Adrenal gland (tissue), 9 donors: ENCODE measurements at regions not wholly inside any gene's neighbourhood (a gene's known extent, or its start where the extent isn't known, plus 50 kb on each side); places are given as distances from the start of the nearest gene placed in this dataset.

ENCODE experiments used
- DNase-seq, 7 donors: peaks; one replicate each; pipeline ENCODE4 v3.0.0-alpha.2; 2019 to 2020
- H3K27ac ChIP-seq, 5 donors: fragments of 200-600 bp; sonication (generic) in 4 of 5; 1 replicate in 3 of 5; 2 replicates in 2 of 5; pipeline versions ENCODE4 v1.5.1 to v1.8.0; 2016 to 2020; ENCODE audit warnings: mild to moderate bottlenecking in 1 of 5
- H3K27me3 ChIP-seq: fragments of 200-600 bp; 2 replicates; pipeline ENCODE4 v1.8.0; 2021
- H3K36me3 ChIP-seq, 2 donors: fragments of 200-600 bp; replicated peaks in 1 of 2; 1 replicate in 1 of 2; 2 replicates in 1 of 2; pipeline versions ENCODE4 v1.5.1 to v1.8.0; 2018 to 2022
- H3K4me1 ChIP-seq, 2 donors: fragments of 200-600 bp; replicated peaks in 1 of 2; 1 replicate in 1 of 2; 2 replicates in 1 of 2; pipeline versions ENCODE4 v1.5.1 to v1.8.0; 2018 to 2021
- H3K4me3 ChIP-seq, 4 donors: fragments of 200-600 bp; sonication (generic) in 3 of 4; one replicate each; pipeline ENCODE4 v1.5.1; 2016 to 2018
- H3K9me3 ChIP-seq, 3 donors: fragments of 200-600 bp; sonication (generic) in 1 of 3; replicated peaks in 1 of 3; 1 replicate in 2 of 3; 2 replicates in 1 of 3; pipeline versions ENCODE4 v1.5.1 to v1.8.0; 2016 to 2021
- CTCF ChIP-seq, 6 experiments: fragments of 450-650 bp in 4 of 6; fragments of 200-600 bp in 2 of 6; sonication (generic) in 1 of 6; IDR thresholded peaks; 1 replicate in 5 of 6; 2 replicates in 1 of 6; pipeline versions ENCODE4 v1.5.1 to v1.8.0; 2016 to 2021; ENCODE audit warnings: antibody characterized with exemption in 6 of 6, mild to moderate bottlenecking in 2 of 6, moderate library complexity in 1 of 6
- POLR2A ChIP-seq, 2 donors: fragments of 450-650 bp; IDR thresholded peaks; one replicate each; pipeline ENCODE4 v1.6.1; 2017; ENCODE audit warnings: antibody characterized with exemption in 2 of 2, mild to moderate bottlenecking in 2 of 2, moderate library complexity in 1 of 2
- WGBS, 4 donors: extraction: QIAGEN DNeasy Blood & Tissue Kit in 2 of 4; methylation state at CpG; one replicate each; pipeline versions ENCODE4 v1.1.5 to v1.1.7; 2013 to 2017; 5-methylcytosine and 5-hydroxymethylcytosine counted together
- intact Hi-C, 2 donors: fragments of 100-400 bp; cut with DNase I; formaldehyde crosslinking; loops; one replicate each; pipeline versions ENCODE4 v1.14.1 to v1.15.0; 2022 to 2023
- donor health status: healthy with polysubstance abuse.
- donor health status: Bipolar disorder and iron deficiency.
- donor health status: DM: yes; HTN: yes; CAD: no.
- donor health status: DM: no; HTN: no; CAD: no.
- donor health status: DM: no; HTN: no; CAD: no.

GRCh38 chr1:230591678-230592077 lies 50.6 kb upstream of the COG2 start:
- no peak for TF ChIP-seq POLR2A (IDR thresholded peaks at IDR 0.05)
- TF ChIP-seq CTCF (IDR thresholded peaks at IDR 0.05): no peak
- H3K36me3 ChIP-seq: no peaks in the 10 kb centered on the region
- WGBS, 4 donors: 58 to 84% (median 70%) methylated on average over 4 of the region's 4 CpGs
- no peak overlapping the region for H3K27ac ChIP-seq
- H3K27me3 ChIP-seq: no peaks in the 10 kb centered on the region
- intact Hi-C loops: no loop called here
- DNase-seq: no peak
- no peaks in the 10 kb centered on the region for H3K9me3 ChIP-seq
- no peak overlapping the region for H3K4me3 ChIP-seq
- peaks cover 0 to 9% of the 10 kb centered on the region in 2 donors for H3K4me1 ChIP-seq

GRCh38 chr1:230589951-230590350 lies 52.3 kb upstream of the COG2 start:
- peaks cover 0 to 9% of the 10 kb centered on the region in 2 donors for H3K4me1 ChIP-seq
- H3K4me3 ChIP-seq: no peak overlapping the region
- no peak overlapping the region for H3K27ac ChIP-seq
- H3K27me3 ChIP-seq: no peaks in the 10 kb centered on the region
- intact Hi-C loops: no loop called here
- no peaks in the 10 kb centered on the region for H3K9me3 ChIP-seq
- no peak for DNase-seq
- TF ChIP-seq POLR2A (IDR thresholded peaks at IDR 0.05) (no peak), CTCF (IDR thresholded peaks at IDR 0.05) (no peak)
- 36 to 78% (median 50%) methylated on average over 2 of the region's 2 CpGs for WGBS, 4 donors
- H3K36me3 ChIP-seq: no peaks in the 10 kb centered on the region

- DNase-seq: no peak
- intact Hi-C loops: no loop called here
- Histone ChIP-seq H3K4me1 (peaks cover 0 to 9% of the 10 kb centered on the region in 2 donors), H3K27me3 (no peaks in the 10 kb centered on the region), H3K4me3 (no peak overlapping the region), H3K27ac (no peak overlapping the region), H3K36me3 (no peaks in the 10 kb centered on the region), H3K9me3 (no peaks in the 10 kb centered on the region)
- TF ChIP-seq POLR2A (IDR thresholded peaks at IDR 0.05) (no peak), CTCF (IDR thresholded peaks at IDR 0.05) (no peak)
These were observed 53.9 kb upstream of the COG2 start for GRCh38 chr1:230588323-230588746.

GRCh38 chr1:230587061-230587460 lies 55.2 kb upstream of the COG2 start:
- DNase-seq: no peak
- no peaks in the 10 kb centered on the region for H3K27me3 ChIP-seq
- H3K4me3 ChIP-seq: no peak overlapping the region
- H3K4me1 ChIP-seq: peaks cover 0 to 9% of the 10 kb centered on the region in 2 donors
- no peak for TF ChIP-seq CTCF (IDR thresholded peaks at IDR 0.05)
- no peak for TF ChIP-seq POLR2A (IDR thresholded peaks at IDR 0.05)
- H3K36me3 ChIP-seq: no peaks in the 10 kb centered on the region
- 60 to 80% (median 73%) methylated on average over 3 of the region's 3 CpGs for WGBS, 4 donors
- no peaks in the 10 kb centered on the region for H3K9me3 ChIP-seq
- no peak overlapping the region for H3K27ac ChIP-seq
- intact Hi-C loops: no loop called here
